RKO (cell line): ENCODE measurements at regions not wholly inside any gene's neighbourhood (a gene's known extent, or its start where the extent isn't known, plus 50 kb on each side); places are given as distances from the start of the nearest gene placed in this dataset.
"Not testable (repeated sequence)": the region's sequence is repeated elsewhere in the genome, so short reads cannot be mapped to it uniquely, and the experiment has no call there.

Experiments used
- DNase-seq: peaks from one replicate; pipeline ENCODE4 v3.0.0-alpha.2; 2016; ENCODE audit warnings: low spot score

DNA sequence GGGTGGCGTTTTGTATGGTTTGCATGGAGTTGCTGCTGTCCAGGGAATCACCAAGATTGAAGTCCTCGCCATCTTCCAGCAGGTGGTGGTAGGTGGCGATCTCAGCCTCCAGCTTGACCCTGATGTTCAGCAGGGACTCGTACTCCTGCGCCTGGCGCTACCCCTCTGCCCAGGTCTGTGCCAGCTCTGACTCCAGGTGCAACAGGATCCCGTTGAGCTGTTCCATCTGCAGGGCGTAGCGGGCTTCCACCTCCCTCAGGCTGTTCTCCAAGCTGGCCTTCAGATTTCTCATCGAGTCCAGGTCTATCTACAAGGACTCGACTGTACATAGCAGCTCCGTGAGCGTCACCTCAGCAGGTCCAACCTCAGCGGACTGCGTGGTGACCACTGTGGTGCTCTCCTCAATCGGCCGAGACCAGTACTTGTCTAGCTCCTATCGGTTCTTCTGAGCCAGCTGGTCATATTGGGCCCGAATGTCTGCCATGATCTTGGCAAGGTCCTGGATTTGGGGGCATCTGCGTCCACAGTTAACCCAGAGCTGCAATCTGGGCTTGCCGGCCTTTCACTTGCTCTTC lies 1584.8 kb upstream of the ACO1 start:
- no peak for DNase-seq

DNA sequence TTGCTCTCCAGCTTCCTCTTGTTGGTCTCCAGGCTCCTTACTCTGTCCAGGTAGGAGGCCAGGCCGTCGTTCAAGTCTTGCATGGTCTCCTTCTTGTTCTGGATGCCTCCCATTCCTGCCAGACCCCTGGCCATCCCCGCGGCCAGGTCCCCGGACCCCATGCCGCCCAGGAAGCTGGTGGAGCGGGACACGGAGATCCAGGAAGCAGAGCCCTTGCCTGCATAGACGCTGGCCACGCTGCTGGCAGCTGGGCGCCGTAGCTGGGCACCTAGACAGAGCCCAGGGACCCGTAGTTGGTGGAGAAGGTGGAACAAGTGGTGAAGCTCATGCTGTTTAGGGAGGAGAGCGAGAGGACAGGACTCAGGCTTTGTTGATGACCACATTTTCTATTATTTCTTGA lies 1584.0 kb upstream of the ACO1 start:
- no peak for DNase-seq

DNA sequence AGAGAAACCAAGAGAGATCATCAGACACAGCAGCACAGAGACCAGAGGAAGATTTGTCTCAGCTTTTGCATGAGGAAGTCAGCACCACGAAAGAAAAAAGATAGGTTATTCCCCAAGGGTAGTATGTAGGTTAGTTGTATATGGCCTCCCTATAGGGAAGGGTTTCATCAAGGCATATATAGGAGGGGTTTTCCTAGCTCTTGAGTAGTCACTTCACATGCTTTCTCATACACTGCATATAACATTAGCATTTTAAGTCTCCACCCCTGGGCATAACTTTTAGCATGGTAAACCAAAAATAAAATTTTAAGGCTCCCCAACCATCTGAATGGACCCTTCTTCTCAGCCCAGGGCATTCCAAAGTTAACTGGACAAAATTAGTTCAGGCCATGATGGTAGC lies 1571.6 kb upstream of the ACO1 start:
- DNase-seq = no peak

DNA sequence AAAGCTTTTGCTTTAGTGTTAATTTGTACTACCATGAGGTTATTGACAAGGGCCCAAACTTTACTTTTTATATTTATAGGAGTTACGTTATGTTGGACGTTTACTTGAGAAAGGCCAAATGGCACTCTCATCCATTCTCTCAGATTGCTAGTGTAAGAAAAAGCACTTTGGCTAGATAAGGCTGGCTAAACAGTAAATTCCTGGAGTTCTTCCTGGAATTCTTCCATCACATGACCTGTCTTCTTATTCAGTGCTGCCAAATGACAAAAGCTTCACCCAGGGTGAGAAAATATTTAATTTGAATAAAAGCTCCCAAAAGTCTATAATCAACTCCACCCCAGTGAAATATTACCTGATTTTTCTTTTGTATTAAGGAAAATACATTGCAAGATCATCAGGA lies 1568.9 kb upstream of the ACO1 start:
- DNase-seq = no peak

DNA sequence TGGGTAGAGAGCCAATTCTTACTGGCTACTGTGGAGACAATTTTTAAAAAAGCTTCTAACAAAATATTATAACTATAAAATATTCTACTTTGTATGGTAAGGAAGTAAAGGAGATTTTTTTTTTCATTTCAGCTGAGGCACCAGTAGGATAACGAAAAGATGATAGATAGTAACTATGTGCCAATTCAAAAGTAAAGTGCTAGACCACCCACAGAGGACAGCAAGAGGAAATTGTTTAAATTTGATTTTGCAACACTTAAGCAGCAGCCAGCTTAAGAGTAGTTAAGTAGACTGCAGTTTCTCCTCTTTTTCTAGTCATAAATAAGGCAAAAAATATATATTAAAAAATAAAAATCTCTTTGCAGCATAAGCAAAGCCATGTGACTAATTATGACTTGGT lies 1539.3 kb upstream of the ACO1 start:
- DNase-seq = no peak

DNA sequence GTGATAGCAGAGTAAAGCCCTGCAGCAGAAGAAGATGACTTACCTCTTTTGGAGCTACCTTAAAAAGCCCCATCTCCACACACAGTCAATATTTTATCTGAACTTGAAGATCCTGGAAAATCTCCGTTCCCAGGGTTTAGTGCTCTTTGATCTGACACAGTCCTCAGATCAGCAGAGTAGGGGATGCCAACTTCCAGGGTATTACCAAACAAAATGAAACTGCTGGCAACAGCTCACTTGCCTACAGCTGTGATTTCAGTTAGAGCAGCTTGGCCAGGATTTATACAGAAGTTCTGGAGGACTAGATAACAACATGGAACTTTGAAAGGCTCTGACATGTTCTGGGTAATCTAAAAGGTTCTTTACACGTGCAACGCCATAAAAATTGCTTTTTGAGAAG lies 1537.8 kb upstream of the ACO1 start:
- DNase-seq = no peak

DNA sequence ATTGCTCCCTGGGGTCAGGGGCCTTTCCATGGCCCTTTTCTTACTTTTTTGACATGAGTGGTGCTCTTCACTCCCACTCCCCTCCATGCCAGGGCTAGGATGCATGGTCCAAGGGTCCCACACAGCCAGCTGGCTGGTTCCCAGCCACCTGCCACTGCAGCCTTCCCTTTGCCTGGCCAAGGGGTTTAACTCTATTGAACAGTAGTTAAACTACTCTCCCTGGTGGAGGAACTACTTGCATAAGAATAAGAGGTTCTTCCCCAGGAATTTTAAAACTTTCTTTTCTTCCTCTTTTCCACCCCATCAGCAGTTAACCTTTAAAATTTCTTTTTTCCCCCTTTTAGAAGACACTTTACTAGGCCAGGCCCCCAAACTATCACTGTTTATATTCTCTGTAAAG lies 1532.8 kb upstream of the ACO1 start:
- DNase-seq = no peak

DNA sequence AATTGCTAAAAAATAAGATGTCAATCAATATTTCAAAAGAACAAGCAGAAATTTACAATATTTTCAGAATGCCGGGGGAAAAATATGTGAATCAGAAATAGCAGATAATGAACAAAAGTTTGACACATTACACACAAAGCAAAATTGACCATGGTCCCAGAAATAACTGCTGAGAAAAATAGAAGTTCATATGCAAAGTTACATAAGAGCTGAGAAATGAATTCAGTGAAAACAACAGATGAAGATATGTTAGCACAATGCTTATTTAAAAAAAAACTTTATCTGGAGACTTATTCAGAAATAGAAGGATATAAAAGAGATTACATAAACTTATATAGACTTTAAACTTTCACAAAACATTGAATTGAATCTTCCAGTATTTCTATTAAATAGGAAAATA lies 1483.7 kb upstream of the ACO1 start:
- no peak for DNase-seq

DNA sequence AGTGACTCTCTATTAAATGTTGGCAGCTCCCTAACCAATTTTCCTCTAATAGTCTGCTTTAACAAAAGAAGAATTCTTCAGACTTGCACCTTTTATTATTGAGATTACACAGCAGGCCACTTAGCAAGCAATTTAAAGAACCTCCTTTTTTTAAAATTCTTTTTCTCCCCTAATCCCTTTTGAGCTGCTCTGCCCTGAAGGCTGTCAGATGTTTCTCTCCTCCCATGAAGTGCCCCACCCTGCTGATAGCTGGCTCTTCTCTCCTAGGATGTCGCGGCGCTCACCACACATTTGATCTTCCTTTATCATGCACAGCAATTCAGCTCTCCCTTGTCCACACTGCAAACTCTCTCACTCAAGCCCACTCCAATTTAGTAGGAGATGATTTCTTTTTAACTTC lies 1471.1 kb upstream of the ACO1 start:
- DNase-seq = no peak

DNA sequence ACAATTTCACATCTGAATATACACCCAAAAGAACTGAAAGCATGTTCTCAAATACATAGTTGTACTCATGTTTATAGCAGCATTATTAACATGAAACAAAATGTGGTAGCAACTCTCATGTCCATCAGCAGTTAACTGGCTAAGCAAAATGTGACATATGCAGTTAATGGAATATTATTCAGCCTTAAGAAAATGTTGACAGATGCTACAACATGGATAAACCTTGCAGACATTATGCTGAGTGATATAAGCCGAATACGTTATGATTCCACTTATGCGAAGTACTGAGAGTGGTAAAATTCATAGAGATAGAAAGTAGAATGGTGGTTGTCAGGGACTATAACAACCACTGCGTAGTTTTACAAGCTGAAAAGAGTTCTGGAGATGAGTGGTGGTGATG lies 1469.0 kb upstream of the ACO1 start:
- no peak for DNase-seq

DNA sequence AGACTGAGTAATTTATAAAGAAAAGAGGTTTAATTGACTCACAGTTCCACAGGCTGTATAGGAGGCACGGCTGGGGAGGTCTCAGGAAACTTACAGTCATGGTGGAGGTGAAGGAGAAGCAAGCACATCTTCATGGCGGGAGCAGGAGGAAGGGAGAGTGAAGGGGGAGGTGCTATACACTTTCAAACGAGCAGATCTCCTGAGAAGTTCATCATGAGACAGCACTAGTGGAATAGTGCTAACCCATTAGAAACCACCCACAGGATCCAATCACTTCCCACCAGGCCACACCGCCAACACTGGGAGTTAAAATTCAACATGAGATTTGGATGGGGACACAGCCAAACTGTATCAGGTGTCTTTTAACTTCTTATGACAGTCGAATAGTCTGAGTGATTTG lies 1459.3 kb upstream of the ACO1 start:
- DNase-seq = no peak

DNA sequence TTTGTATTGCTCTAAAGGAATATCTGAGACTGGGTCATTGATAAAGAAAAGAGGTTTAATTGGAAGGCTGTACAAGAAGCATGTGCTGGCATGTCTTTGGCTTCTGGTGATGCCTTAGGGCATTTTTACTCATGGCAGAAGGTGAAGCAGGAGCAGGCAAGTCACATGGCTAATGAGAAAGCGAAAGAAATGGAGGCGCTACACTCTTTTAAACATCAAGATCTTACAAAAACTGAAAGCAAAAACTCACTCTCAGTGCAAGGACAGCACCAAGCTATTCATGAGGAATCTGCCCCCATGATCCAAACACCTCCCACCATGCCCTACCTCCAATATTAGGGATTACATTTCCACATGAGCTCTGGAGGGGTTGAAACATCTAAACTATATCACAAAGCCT lies 1458.8 kb upstream of the ACO1 start:
- no peak for DNase-seq

DNA sequence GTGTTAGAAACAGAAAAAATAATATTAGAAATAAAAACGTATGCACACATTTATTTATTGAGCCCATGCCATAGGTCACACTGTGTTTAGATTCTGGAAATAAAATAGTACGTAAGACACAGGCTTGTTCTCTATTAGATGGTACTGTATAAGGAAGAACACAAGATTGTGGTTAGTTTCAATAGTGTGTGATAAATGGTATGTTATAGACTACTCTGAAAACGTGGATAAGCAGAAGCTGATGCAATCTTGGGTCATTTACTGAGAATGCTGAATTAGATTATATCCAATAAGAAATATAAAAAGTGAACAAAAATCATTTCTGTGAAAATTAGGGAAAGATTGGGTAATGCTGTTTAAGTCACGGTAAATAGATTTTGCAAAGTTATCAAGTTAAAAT lies 1456.4 kb upstream of the ACO1 start:
- DNase-seq = peak; percentile 1

DNA sequence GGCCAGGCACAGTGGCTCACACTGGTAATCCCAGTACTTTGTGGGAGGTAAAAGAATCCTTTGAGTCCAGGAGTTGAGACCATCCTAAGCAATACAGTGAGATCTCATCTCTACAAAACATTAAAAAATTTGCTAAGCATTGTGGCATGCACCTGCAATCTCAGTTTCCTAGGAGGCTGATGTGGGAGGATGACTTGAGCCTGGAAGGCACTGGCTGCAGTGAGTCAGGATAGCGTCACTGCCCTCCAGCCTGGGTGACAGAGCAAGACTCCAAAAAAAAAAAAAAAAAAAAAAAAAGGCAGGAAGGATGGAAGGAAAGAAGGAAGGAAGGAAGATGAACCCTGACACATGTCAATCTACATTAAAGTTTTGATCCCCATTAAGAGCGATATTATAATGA lies 1452.2 kb upstream of the ACO1 start:
- peak; percentile 80 for DNase-seq

DNA sequence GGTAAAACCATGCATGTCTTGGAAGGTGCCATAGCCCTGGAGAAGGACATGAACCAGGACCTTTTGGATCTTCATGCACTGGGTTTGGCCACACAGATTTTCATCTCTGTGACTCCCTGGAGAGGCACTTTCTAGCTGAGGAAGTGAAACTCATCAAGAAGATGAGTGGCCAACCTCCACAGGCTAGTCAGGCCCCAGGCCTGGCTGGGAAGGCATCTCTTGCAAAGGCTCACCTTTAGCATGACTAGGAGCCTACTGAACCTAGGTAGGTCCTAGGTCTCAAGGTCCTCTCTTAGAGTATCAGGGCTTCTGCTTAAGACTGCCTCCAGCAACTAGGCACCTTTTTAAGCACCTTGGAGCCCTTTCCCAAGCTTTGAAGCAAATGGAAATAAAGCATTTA lies 1448.7 kb upstream of the ACO1 start:
- DNase-seq = no peak

DNA sequence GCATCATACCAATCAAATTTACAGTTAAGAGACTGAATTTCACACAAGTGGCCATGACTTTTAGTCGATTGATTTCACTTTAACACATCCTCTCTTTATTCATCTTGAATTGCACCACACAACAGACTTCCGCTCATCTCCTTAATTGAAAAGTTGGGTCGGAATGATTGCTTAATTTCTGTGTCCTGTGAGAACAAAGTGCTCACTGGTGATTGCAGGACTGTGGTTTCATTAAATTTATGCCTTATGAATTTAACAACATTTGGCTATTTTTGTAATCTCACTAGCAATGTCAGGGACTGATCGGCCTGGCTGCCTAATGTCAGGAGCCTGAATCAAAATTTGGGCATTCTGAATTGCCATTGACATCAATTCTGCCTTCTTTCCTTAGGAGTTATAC lies 1447.3 kb upstream of the ACO1 start:
- no peak for DNase-seq

DNA sequence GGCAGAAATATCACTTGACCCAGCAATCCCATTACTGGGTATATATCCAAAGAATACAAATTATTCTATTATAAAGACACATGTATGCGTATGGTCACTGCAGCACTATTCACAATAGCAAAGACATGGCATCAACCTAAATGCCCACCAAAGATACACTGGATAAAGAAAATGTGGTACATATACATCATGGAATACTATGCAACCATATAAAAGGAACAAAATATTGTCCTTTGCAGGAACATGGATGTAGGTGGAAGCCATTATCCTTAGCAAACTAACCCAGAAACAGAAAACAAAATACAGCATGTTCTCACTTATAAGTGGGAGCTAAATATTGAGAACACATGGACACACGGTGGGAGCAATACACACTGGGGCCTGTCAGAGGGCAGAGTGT lies 1441.6 kb upstream of the ACO1 start:
- not testable (repeated sequence) for DNase-seq

DNA sequence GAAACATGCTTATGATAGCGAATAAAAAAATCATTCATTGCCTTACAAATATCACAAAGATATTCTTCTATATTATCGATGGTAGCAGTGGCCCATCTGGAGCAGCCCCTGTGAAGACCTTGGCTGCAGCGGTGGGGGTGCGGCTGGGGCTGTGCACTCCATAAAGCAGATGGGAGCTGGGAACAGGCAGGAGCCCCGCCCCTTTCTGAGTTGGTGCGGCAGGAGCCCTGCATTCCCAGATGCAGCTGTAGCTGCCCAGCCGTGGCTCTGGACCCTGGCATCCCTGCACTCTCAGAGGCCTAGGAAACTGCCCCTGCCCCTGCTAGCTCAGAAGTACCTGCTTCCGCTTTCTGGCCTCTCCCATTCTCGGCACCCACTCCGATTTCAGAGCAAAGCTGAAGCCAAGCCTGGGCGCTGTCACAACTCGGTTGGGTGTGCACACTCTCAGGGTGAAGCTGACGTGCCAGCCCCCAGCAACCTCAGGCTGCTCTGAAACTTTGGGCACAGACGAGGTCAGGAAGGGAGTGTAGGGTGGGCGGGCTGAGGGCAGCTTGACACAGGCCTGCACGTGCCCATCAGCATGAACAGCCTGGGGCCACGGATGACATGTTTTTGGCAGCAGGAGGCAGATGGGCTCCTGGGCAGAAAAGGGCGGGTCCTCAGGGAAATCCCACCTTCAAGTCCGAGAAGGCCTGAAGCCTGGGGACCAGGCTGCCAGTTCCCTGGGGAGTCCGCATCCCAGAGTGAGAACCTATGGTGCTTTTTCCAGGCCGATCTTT lies 1440.8 kb upstream of the ACO1 start:
- DNase-seq = no peak

DNA sequence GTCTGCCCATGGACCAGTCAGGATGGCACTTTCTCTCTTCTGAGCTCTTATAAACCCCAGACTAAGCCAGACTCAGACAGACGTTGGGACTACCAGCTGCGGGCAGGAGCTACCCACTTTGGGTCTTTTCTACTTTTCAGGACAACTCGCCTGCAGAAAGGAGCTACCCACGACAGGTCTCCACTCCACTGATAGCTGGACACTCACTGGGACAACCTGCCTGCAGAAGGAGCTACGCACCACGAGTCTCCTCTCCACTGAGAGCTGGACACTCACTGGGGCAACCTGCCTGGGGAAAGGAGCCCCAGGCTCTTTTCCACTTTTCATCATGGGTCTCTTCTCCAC lies 1440.2 kb upstream of the ACO1 start:
- DNase-seq = no peak

DNA sequence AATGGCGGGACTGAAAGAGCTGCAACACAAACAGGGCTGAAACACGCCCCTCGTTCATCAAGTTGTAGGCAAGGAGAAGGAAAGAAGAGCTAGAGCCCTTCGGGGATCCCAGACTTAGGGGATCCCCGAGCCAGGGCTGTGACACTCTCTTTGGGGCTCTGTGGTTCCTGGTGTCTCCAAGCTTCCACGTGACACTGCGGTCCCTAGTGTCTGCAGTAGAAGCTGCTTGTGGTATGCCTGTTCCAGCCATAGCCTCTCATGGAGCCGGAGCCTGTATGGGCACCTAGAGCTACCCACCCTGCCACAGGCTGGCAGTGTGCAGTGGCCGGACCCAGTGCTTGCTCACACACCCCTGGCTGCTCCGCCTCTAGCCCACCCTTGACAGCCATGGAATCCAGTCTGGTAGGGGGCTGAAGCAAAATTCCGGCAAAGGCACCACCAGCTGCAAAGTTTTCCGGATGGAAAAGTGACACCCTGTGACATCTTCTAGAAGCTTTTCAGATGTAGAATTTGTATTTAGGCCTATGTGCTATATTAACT lies 1439.6 kb upstream of the ACO1 start:
- no peak for DNase-seq

DNA sequence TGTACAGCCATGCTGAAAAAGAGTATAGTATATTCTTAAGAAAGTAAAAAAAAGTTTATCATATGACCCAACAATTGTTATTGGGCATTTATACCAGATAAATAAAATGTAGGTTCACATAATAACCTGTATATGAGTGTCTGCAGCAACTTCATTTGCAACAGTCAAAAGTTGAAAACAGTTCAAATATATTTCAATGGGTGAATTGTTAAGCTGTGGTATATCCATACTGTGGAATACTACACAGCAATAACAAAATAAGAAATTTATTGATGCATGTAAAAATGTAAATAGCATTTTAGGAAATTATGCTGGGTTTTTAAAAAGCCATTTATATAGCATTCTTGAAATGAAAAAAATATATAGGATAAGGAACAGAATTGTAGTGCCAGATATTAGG lies 1420.1 kb upstream of the ACO1 start:
- no peak for DNase-seq

DNA sequence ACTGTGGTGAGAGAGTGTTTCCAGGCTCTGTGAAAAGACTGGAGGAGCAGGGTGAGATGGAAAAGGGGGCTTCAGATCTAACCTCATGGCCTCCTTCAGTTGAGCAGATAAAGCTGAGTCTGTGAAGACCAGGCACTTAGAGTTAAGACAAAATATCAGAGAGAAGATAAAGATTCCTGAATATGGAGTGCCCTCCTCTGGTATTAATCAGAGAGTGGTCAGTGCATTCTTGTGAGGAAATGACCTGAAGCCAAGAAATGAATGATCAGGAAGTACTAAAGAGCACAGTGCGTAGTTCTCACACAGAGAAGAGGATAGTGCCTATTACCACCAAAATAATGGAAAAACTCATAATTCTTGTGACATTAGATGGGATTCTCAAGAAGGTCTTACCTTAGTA lies 1417.0 kb upstream of the ACO1 start:
- DNase-seq = peak; percentile 52

DNA sequence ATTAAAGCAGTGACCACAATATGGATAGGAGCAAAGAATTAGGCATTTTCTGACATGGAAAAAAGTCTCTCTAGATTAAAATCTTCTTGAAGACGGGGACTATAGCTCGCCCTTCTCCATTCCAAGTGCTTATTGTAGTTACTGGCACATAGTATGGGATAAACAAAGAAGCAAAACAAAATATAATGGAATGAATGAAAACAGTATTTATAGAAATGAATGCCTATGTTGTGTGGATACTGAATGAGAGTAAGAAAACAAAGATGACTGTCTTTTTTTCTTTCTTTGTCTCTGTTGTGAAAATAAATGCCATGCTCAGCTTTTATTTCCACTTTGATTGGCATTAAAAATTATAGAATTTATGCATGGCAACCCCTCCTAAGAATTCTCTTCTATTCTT lies 1414.3 kb upstream of the ACO1 start:
- DNase-seq = no peak

DNA sequence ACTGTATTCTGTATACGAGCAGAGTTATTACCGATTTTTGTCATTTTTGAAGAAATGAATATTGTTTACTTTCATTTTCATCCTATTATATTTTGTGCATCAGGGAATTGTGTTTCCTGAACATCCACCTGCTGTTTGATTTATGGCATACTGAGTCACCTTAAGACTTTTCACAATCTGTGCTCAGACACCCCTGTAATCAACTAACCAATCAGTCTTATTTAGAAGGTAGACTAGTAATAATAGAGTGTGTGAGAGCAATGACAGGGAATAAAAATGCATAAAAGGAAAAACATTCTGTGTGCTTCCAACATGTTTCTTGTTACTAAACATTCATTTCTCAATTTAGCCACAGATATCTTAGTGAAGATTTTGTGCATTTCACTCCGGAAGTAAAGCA lies 1413.6 kb upstream of the ACO1 start:
- no peak for DNase-seq
